ENCODE measurements at regions not wholly inside any gene's neighbourhood (a gene's known extent, or its start where the extent isn't known, plus 50 kb on each side); places are given as distances from the start of the nearest gene placed in this dataset.

- no peak for TF ChIP-seq POLR2A (IDR thresholded peaks at IDR 0.05; ENCODE audit: low read depth, low read length)
- no peak for TF ChIP-seq POLR2AphosphoS5 (IDR thresholded peaks at IDR 0.05; ENCODE audit: low read depth, low read length)
Observed at GRCh38 chr7:118573085-118573484, 348.6 kb downstream of the ANKRD7 start.

Measured in GM12892 (cell line).